Gastrocnemius medialis (tissue), 4 donors: ENCODE measurements at regions not wholly inside any gene's neighbourhood (a gene's known extent, or its start where the extent isn't known, plus 50 kb on each side); places are given as distances from the start of the nearest gene placed in this dataset.

Experiments
- CTCF ChIP-seq, 5 experiments: fragments of 450-650 bp in 3 of 5; fragments of 200-600 bp in 2 of 5; sonication (generic) in 2 of 5; IDR thresholded peaks in 4 of 5; conservative IDR thresholded peaks in 1 of 5; 1 replicate in 4 of 5; 2 replicates in 1 of 5; pipeline ENCODE4 v1.5.1; 2016 to 2019; ENCODE audit warnings: antibody characterized with exemption in 5 of 5, mild to moderate bottlenecking in 3 of 5, moderate library complexity in 3 of 5
- POLR2A ChIP-seq, 2 donors: fragments of 450-650 bp; IDR thresholded peaks; one replicate each; pipeline ENCODE4 v1.6.1; 2017; ENCODE audit warnings: antibody characterized with exemption in 2 of 2, mild to moderate bottlenecking in 2 of 2, moderate library complexity in 2 of 2

- TF ChIP-seq CTCF (IDR thresholded peaks at IDR 0.05 in 4 of 5, conservative IDR thresholded peaks at IDR 0.05 in 1 of 5) (no peak), POLR2A (IDR thresholded peaks at IDR 0.05) (no peak)
Measured at GRCh38 chr5:4001004-4001403, 405.4 kb downstream of the IRX1 start.
